ENCODE measurements at regions not wholly inside any gene's neighbourhood (a gene's known extent, or its start where the extent isn't known, plus 50 kb on each side); places are given as distances from the start of the nearest gene placed in this dataset.

DNA sequence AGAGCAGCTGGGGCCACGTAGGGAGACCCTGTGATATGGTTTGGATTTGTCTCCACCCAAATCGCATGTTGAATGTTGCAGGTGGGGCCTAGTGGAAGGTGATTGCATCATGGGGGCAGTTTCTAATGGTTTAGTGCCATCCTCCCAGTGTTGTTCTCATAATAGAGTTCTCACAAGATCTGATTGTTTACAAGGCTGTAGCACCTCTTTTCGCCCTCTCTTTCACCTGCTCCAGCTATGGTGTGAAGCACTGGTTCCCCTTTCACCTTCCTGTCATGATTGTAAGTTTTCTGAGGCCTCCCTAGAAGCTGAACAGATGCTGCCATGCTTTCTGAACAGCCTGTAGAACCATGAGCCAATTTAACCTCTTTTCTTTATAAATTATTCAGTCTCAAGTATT is 198.9 kb upstream of the CBLB start:
- TF ChIP-seq, protein P1, sequence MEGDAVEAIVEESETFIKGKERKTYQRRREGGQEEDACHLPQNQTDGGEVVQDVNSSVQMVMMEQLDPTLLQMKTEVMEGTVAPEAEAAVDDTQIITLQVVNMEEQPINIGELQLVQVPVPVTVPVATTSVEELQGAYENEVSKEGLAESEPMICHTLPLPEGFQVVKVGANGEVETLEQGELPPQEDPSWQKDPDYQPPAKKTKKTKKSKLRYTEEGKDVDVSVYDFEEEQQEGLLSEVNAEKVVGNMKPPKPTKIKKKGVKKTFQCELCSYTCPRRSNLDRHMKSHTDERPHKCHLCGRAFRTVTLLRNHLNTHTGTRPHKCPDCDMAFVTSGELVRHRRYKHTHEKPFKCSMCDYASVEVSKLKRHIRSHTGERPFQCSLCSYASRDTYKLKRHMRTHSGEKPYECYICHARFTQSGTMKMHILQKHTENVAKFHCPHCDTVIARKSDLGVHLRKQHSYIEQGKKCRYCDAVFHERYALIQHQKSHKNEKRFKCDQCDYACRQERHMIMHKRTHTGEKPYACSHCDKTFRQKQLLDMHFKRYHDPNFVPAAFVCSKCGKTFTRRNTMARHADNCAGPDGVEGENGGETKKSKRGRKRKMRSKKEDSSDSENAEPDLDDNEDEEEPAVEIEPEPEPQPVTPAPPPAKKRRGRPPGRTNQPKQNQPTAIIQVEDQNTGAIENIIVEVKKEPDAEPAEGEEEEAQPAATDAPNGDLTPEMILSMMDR (IDR thresholded peaks at IDR 0.05 in 4 of 5, conservative IDR thresholded peaks at IDR 0.05 in 1 of 5): no peak
- no peak for TF ChIP-seq POLR2A (IDR thresholded peaks at IDR 0.05)
